Endothelial cell of umbilical vein (primary cell): ENCODE measurements at regions not wholly inside any gene's neighbourhood (a gene's known extent, or its start where the extent isn't known, plus 50 kb on each side); places are given as distances from the start of the nearest gene placed in this dataset.

ENCODE experiments used
- BruUV-seq: library from RNA; stranded (reverse); fragments of 400-500 nt; replicated peaks from 2 replicates; lab custom pipeline; 2021; lab: Mats Ljungman, UMichigan
- CTCF ChIA-PET: fragments of 300-600, 350-600 bp; sonication (Branson Sonifier 250); formaldehyde crosslinking; loops from one replicate; lab custom pipeline; 2021; ENCODE audit warnings: antibody characterized with exemption, inconsistent platforms; lab: Charles Lee
- POLR2A ChIA-PET: fragments of 300-600, 350-600 bp; sonication (Branson Sonifier 250); formaldehyde crosslinking; loops from one replicate; lab custom pipeline; 2021; ENCODE audit warnings: antibody characterized with exemption, inconsistent platforms; lab: Charles Lee
- DNase-seq: peaks from one replicate; pipeline ENCODE4 v3.0.0-alpha.2; 2011; ENCODE audit warnings: low read depth, low spot score
- FAIRE-seq: peaks from 2 replicates; lab custom pipeline; 2011; peaks lifted over from hg19 to GRCh38; lab: Jason Lieb, UNC
- H2AFZ ChIP-seq: 2 replicates; pipeline ENCODE4 v1.6.0; 2012; ENCODE audit warnings: low read depth, low read length, control low read depth, inconsistent platforms
- H3K27ac ChIP-seq: 2 replicates; pipeline ENCODE4 v1.5.1; 2011; ENCODE audit warnings: low read depth, mild to moderate bottlenecking, control low read depth, low read length, moderate library complexity; ENCODE audit not compliant: insufficient read depth
- H3K27me3 ChIP-seq, 2 experiments: 2 replicates each; pipeline versions ENCODE4 v1.6.0 to v1.6.1; 2011; ENCODE audit warnings: low read length in 2 of 2, mixed read lengths in 1 of 2; ENCODE audit not compliant: control insufficient read depth in 2 of 2, insufficient read depth in 2 of 2
- H3K36me3 ChIP-seq, 2 experiments: 2 replicates in 1 of 2; 3 replicates in 1 of 2; pipeline ENCODE4 v1.5.1; 2011; ENCODE audit warnings: low read length in 2 of 2, mild to moderate bottlenecking in 1 of 2, moderate library complexity in 1 of 2; ENCODE audit not compliant: control insufficient read depth in 2 of 2, insufficient read depth in 2 of 2; ENCODE audit errors: extremely low read depth in 1 of 2
- H3K4me1 ChIP-seq: 3 replicates; pipeline ENCODE4 v1.5.1; 2011; ENCODE audit warnings: mild to moderate bottlenecking, low read length; ENCODE audit not compliant: control insufficient read depth, insufficient read depth; ENCODE audit errors: extremely low read depth
- H3K4me2 ChIP-seq: 2 replicates; pipeline ENCODE4 v1.6.1; 2011; ENCODE audit warnings: low read length, control low read depth, mixed read lengths; ENCODE audit not compliant: insufficient read depth
- H3K4me3 ChIP-seq, 3 experiments: fragments of 200-600 bp in 1 of 3; sonication (generic), shearing (Covaris generic) in 1 of 3; replicated peaks in 1 of 3; 2 replicates each; pipeline ENCODE4 v1.5.1; 2011 to 2016; ENCODE audit warnings: control low read depth in 3 of 3, low read length in 3 of 3, mild to moderate bottlenecking in 2 of 3, inconsistent platforms in 1 of 3, low read depth in 1 of 3, moderate library complexity in 1 of 3; ENCODE audit not compliant: insufficient read depth in 1 of 3
- H3K79me2 ChIP-seq: 2 replicates; pipeline ENCODE4 v1.6.0; 2012; ENCODE audit warnings: low read length, inconsistent platforms; ENCODE audit not compliant: control insufficient read depth, insufficient read depth
- H3K9ac ChIP-seq: replicated peaks from 2 replicates; pipeline ENCODE3; 2011; ENCODE audit warnings: low read length, control low read depth; ENCODE audit not compliant: insufficient read depth; ENCODE audit errors: extremely low read depth
- H3K9me1 ChIP-seq: replicated peaks from 3 replicates; pipeline ENCODE4 v1.6.0; 2011; ENCODE audit warnings: mild to moderate bottlenecking, low read length; ENCODE audit not compliant: control insufficient read depth, insufficient read depth; ENCODE audit errors: extremely low read depth
- H3K9me3 ChIP-seq: replicated peaks from 2 replicates; pipeline ENCODE4 v1.5.1; 2012; ENCODE audit warnings: low read length, inconsistent platforms; ENCODE audit not compliant: control insufficient read depth, insufficient read depth
- H4K20me1 ChIP-seq: replicated peaks from 2 replicates; pipeline ENCODE3; 2011; ENCODE audit warnings: mild to moderate bottlenecking, low read length; ENCODE audit not compliant: control insufficient read depth, insufficient read depth; ENCODE audit errors: extremely low read depth
- EZH2 ChIP-seq: IDR thresholded peaks from 2 replicates; pipeline ENCODE4 v1.6.1; 2012; ENCODE audit warnings: borderline replicate concordance, low read depth, mild to moderate bottlenecking, moderate library complexity, low read length, inconsistent platforms; ENCODE audit not compliant: severe bottlenecking
- FOS ChIP-seq: IDR thresholded peaks from 2 replicates; pipeline ENCODE4 v1.6.1; 2011; ENCODE audit warnings: mild to moderate bottlenecking, low read length, moderate library complexity, borderline replicate concordance; ENCODE audit not compliant: insufficient read depth
- GATA2 ChIP-seq: IDR thresholded peaks from 2 replicates; pipeline ENCODE4 v1.7.0; 2011; ENCODE audit warnings: low read depth, mild to moderate bottlenecking, moderate library complexity, mixed read lengths, low read length; ENCODE audit not compliant: insufficient read length, insufficient read depth
- JUN ChIP-seq: IDR thresholded peaks from 2 replicates; pipeline ENCODE4 v1.6.1; 2011; ENCODE audit warnings: borderline replicate concordance, low read depth; ENCODE audit not compliant: insufficient read length, insufficient read depth
- MAX ChIP-seq: IDR thresholded peaks from 2 replicates; pipeline ENCODE4 v1.6.1; 2011; ENCODE audit not compliant: insufficient read depth, insufficient read length
- MYC ChIP-seq: IDR thresholded peaks from one replicate; pipeline ENCODE4 v1.6.1; 2011; ENCODE audit warnings: mild to moderate bottlenecking, low read depth, low read length
- POLR2A ChIP-seq: IDR thresholded peaks from 2 replicates; pipeline ENCODE4 v1.6.1; 2012; ENCODE audit warnings: low read depth, mild to moderate bottlenecking, control low read depth, low read length
- POLR2AphosphoS5 ChIP-seq: IDR thresholded peaks from 2 replicates; pipeline ENCODE4 v1.6.1; 2012; ENCODE audit warnings: low read depth, mild to moderate bottlenecking, control low read depth, low read length, moderate library complexity; ENCODE audit not compliant: insufficient read depth
- dilution Hi-C: fragments of 300-500 bp; cut with MboI; formaldehyde crosslinking; loops from one replicate; pipeline ENCODE4 v1.15.0; 2019; ENCODE audit warnings: low sequenced_read_pairs; ENCODE audit not compliant: extremely low pct_ligation_motif_present
- intact Hi-C: fragments of 100-400 bp; cut with micrococcal nuclease; formaldehyde crosslinking; loops from one replicate; pipeline ENCODE4 v1.10.0; 2022
- TF ChIP-seq, protein P1 (sequence below), 2 donors: IDR thresholded peaks; 1 replicate in 1 of 2; 2 replicates in 1 of 2; pipeline ENCODE4 v1.5.1; 2011; ENCODE audit warnings: low read length in 2 of 2, mild to moderate bottlenecking in 2 of 2, moderate library complexity in 2 of 2, control low read depth in 1 of 2, inconsistent platforms in 1 of 2, low read depth in 1 of 2; ENCODE audit not compliant: insufficient read depth in 1 of 2; ENCODE audit errors: extremely low read depth in 1 of 2

GRCh38 chr6:147678253-147678652 is 169.8 kb downstream of the SAMD5 start:
- Histone ChIP-seq H3K36me3 (no peaks in the 10 kb centered on the region), H3K4me3 (no peak overlapping the region), H3K27ac (no peak overlapping the region), H3K27me3 (no peaks in the 10 kb centered on the region), H3K9me3 (no peaks in the 10 kb centered on the region), H3K4me1 (no peaks in the 10 kb centered on the region), H3K4me2 (no peak overlapping the region), H3K9me1 (no peaks in the 10 kb centered on the region), H3K9ac (no peak overlapping the region), H2AFZ (no peak overlapping the region), H4K20me1 (no peaks in the 10 kb centered on the region), H3K79me2 (no peaks in the 10 kb centered on the region)
- dilution Hi-C loops (no loop called here), intact Hi-C loops (no loop called here)
- ChIA-PET POLR2A (no interaction called here), CTCF (interaction anchor here (1.3 kb wide), 1 partner anchor 30 kb away, joined by 3 read pairs; no protein-coding TSS in a partner anchor)
- no peak for DNase-seq
- no peak for FAIRE-seq
- no TSS peak for BruUV-seq
- TF ChIP-seq MYC: no peak

DNA sequence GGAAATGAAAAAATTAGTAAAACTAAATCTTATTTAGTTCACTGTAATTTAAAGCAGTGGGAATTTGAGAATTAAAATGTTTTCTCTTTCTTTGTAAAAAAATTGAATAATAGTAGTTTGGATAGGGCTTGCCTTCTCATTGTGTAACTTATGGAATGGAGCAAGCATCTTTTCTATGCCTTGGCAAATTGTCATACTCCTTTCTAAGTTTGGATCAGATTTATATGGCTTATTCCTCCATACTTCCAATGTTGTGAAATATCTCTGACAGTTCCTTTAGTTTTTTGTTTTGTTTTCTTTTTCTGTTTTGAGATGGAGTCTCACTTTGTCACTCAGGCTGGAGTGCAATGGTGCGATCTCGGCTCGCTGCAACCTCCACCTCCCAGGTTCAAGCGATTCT is 176.4 kb downstream of the SAMD5 start:
- dilution Hi-C loops: no loop called here

More for the DNA sequence above, 176.4 kb downstream of the SAMD5 start:
- H3K27me3 ChIP-seq: no peaks in the 10 kb centered on the region
- no peak overlapping the region for H3K4me2 ChIP-seq
- ChIA-PET CTCF (no interaction called here), POLR2A (no interaction called here)
- no peak overlapping the region for H3K4me3 ChIP-seq
- no TSS peak for BruUV-seq
- H4K20me1 ChIP-seq: no peaks in the 10 kb centered on the region
- intact Hi-C loops: no loop called here
- DNase-seq (no peak), FAIRE-seq (no peak)
- no peak overlapping the region for H2AFZ ChIP-seq
- H3K9me3 ChIP-seq: no peaks in the 10 kb centered on the region
- no peak overlapping the region for H3K27ac ChIP-seq
- H3K9ac ChIP-seq: no peak overlapping the region
- TF ChIP-seq, protein P1, sequence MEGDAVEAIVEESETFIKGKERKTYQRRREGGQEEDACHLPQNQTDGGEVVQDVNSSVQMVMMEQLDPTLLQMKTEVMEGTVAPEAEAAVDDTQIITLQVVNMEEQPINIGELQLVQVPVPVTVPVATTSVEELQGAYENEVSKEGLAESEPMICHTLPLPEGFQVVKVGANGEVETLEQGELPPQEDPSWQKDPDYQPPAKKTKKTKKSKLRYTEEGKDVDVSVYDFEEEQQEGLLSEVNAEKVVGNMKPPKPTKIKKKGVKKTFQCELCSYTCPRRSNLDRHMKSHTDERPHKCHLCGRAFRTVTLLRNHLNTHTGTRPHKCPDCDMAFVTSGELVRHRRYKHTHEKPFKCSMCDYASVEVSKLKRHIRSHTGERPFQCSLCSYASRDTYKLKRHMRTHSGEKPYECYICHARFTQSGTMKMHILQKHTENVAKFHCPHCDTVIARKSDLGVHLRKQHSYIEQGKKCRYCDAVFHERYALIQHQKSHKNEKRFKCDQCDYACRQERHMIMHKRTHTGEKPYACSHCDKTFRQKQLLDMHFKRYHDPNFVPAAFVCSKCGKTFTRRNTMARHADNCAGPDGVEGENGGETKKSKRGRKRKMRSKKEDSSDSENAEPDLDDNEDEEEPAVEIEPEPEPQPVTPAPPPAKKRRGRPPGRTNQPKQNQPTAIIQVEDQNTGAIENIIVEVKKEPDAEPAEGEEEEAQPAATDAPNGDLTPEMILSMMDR (IDR thresholded peaks at IDR 0.05; ENCODE audit: extremely low read depth in 1 of 2, insufficient read depth in 1 of 2, low read depth in 1 of 2, low read length in 2 of 2): no peak
- TF ChIP-seq POLR2A: no peak
- TF ChIP-seq EZH2: no peak
- no peak for TF ChIP-seq GATA2
- no peak for TF ChIP-seq POLR2AphosphoS5
- no peak for TF ChIP-seq MYC
- no peak for TF ChIP-seq FOS
- TF ChIP-seq JUN: no peak
- no peak for TF ChIP-seq MAX
- no peaks in the 10 kb centered on the region for H3K79me2 ChIP-seq
- H3K36me3 ChIP-seq: no peaks in the 10 kb centered on the region
- H3K4me1 ChIP-seq: peaks cover 8% of the 10 kb centered on the region
- no peaks in the 10 kb centered on the region for H3K9me1 ChIP-seq
